ENCODE measurements at regions not wholly inside any gene's neighbourhood (a gene's known extent, or its start where the extent isn't known, plus 50 kb on each side); places are given as distances from the start of the nearest gene placed in this dataset.

GRCh38 chr17:70013911-70014310 is 61.1 kb upstream of the KCNJ16 start:
- TF ChIP-seq EZH2 (IDR thresholded peaks at IDR 0.05; ENCODE audit: insufficient read depth, poor library complexity, severe bottlenecking) (no peak), EZH2phosphoT487 (IDR thresholded peaks at IDR 0.05; ENCODE audit: insufficient read depth, low read depth) (no peak)

Data from GM23248 (cell line).